Stimulated activated CD8-positive, alpha-beta memory T cell treated with anti-CD3 and anti-CD28 coated beads, Interleukin-7, amount 100 ng/mL, for 4 hours (primary cell): ENCODE measurements at regions not wholly inside any gene's neighbourhood (a gene's known extent, or its start where the extent isn't known, plus 50 kb on each side); places are given as distances from the start of the nearest gene placed in this dataset.
"Not testable (repeated sequence)": the region's sequence is repeated elsewhere in the genome, so short reads cannot be mapped to it uniquely, and the experiment has no call there.

ENCODE experiments used
- DNase-seq, 2 donors: peaks; one replicate each; pipeline ENCODE4 v3.0.0-alpha.2; 2020; ENCODE audit warnings: low read depth in 2 of 2

DNA sequence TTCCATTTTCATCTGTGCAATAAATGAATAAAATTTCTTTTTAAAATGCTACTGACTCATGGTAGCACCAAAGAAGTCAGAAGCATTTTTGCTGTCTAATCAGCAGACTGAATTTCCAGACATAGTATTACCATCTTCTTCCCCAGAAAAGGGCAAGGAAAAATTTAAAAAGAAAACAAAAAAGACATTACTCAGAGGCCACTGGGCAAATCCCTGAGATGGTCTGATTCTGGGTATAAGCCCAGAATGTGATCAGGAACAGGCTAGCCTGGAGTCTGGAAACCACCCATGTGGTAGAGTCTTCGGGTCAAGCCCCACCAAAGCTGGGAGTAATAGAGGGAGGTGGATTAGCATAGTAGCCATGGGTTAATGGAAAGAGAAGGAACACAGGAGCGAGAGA, 342.8 kb downstream of the FBXW7 start:
- no peak for DNase-seq

DNA sequence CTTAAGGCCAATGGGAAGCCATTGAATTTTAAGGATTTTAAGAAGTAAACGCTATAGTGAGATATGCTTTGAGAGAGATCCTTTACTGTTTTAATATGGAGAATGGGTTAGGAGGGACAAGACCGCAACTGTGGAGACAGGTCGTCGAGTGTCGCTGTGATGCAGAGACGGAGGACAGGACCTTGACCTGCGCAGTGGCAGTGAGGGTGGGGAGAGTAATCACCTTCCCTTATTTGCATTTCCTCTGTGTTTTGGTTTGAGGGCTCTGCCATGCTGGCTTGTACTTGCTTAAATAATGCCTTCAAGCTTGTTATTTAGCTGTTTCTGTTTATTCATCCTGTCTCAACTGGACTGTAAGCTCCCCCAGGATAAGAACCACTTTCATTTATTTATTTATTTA, 345.0 kb downstream of the FBXW7 start:
- no peak for DNase-seq

DNA sequence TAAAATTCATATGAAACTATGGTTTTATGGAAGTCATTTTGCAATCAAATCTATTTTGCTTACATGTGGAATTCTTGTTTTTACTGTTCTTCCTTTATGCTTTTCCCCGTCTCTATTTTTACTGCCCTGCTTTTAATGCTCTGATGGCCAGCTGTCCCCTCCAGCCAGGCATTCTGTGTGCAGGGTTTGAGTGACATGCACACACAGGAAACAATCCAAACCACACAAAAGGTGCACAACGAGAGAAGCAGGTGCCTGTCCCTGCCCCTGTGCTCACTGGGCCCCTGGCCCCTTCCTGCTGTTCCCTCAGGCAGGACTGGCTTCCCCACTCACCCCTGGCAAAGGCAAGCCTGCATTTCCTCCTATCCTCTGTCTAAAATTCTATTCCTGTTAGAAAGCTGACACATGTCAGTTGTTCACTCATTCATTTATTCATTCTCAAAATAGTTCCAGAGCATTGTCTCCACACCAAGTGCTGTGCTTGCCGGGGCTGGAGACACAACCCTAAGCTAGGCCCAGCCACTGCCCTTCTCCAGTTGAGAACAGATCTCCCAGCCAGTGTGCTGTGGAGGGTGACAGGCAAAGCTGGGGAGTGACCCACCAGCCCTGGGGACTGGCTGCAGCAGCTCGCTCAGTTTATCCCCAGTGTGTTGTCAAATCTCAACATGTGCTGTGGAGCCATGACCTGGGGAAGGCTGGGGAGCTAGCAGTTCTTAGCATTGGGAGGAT, 346.3 kb downstream of the FBXW7 start:
- no peak for DNase-seq

DNA sequence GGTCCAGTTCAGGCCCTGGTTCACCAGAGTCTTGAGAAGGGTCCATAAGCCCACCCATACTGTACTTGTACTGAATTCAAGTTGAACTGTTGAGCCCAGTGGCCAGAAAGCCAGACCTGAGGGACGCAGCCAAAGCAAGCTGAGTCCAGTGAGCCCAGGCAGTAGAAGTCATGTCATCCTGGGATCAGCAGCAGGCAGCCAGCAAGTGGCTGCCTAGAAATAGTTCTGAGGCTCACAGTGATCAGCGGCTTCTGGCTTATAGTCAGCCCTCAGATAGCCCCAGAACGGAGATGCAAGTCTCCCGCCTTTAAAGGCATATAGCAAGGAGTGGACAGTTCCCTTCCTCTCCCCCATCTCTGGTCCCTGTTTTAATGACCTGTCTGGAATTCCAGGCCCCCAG, 347.1 kb downstream of the FBXW7 start:
- DNase-seq: no peak

DNA sequence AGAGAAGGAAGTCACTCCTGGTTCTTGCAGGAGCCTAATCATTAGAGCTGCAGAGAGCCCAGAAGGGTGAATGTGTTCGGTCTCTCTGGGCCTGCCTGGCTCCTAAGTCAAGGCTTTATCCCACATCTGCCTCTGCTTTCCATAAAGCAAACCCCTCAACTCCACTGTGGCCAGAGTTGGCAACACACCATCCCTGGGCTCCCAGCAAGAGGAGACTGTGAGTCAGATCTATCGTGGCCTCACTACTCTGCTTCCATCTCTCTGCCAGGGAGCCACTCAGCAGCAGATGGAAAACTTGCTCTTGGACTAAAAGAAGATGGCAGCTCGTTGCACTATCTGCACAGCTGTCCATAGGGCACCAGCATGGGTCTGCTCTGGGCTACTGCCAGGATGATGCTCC, 348.2 kb downstream of the FBXW7 start:
- no peak for DNase-seq

DNA sequence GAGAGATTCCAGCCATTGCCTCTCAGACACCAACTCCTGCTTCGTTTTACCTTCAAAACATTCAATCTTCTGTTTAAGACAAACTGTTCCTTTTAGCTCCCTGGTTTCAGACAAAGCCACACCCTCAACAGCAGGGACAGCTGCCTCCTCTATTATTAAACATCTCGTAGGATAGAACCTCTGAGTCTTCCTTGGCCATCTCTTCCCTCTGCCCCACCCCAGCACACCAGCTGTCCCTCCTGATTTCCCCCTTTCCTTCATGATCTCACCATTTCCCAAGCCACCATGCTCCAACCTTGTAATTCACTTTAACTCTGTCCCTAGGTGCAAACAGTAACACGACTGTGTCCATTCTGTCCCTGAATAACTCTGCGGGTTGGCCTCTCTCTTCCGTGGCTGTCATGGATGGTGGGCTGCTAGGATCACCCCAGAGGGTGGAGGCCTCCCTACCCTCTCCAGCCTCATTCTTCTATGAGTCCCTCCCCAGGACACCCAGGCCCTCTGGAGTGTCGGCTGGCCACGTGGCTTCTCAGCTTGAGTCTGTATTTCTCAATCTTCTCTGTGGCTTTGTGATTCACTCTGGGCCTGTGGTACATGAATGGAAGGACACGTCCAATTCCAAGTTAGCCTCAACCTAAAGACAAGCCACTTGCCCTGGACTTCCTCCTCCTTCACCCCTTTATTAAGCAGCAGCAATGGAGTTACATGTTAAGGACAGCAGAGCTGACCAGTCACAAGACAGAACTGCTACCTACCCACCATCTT, 349.9 kb downstream of the FBXW7 start:
- DNase-seq: no peak

DNA sequence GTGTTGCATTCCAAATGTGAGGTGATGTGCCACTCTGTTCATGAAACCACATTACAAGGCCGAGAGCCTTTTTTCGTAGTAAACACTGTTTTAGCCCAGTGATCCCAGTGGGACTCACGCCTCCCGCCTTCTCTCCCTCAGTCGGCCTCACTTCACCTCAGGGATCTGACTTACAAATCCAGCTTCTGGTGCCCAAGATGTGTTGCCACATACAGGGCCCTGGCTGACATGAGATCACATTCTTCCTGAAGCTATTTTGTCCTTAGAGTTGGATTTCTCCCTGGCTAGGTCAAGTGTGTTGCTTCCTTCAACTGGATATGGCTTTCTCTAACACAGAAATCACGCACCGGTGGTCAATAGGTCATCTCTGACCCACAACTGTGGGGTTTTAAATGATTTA, 354.7 kb downstream of the FBXW7 start:
- no peak for DNase-seq

DNA sequence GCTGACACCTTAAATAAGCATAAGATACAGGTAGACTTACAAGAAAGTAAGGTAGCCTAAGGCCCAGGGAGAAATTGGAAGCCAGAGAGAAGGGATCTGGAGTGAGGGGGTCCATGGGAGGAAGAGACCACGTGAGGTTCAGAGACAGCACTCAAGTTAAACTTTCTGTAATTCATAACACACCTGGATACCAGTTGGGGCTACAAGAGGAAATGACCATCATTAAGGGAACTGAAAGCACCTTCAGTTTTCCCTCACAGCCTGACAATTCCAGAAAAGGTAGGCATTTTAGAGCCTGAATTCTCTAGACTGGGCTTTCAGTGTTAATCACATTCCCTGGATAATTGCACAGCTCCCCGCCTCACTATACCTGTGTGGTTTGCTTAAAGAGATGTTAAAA, 355.5 kb downstream of the FBXW7 start:
- no peak for DNase-seq

DNA sequence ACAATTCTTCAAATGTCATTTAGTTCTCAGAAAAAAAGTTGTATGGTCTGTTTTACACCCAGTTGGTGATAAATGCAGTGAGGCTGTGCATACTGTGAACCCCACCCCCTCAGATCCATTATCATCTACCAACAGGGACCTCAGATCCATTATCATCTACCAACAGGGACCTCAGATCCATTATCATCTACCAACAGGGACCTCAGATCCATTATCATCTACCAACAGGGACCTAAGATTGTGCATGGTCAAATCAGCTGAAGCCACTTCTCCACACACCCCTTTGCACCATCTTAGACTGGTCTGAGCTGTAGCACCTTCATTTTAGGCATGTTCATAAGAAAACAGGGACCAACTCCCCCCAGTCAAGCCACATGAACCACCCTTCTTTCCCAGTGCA, 358.4 kb downstream of the FBXW7 start:
- DNase-seq: not testable (repeated sequence)

DNA sequence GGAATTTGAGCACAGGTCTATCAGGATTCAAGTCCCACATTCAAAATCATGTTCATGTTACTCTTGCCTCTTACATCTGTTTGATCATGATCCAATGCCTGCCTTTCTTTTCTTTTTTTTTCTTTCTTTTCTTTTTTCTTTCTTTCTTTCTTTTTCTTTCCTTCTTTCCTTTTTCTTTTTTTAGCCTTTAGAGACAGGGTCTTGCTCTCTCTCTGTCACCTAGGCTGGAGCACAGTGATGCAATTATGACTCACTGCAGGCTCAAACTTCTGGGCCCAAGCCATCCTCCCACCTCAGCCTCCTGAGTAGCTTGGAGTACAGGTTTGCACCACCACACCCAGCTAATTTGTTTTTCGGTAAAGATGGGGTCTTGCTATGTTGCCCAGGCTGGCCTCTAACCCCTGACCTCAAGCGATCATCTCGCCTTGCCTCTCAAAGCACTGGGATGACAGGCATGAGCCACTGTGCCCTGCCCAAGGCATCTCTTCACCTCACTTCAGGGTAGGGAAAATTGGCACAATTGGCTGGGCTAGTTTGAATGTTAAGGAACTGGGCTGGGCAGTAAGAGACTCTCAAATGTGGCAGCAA, 359.2 kb downstream of the FBXW7 start:
- no peak for DNase-seq

DNA sequence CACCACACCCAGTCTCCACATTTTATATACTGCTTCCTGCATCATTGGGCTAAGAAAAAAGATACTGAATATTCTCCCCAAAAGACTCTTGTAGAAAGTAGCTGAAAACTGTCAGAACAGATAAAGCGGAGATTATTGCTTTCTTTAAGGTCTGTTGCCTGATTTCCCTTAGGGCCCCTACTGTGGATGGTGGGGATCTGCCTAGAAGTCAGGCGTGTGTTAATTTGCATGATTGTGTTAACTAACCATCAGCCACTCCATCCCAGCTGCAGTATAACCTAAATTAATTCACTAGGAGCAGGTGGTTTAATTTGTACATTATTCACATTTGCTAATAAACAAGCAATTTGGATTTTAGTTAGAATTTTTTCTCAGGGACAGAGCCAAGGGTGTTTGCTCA, 360.3 kb downstream of the FBXW7 start:
- no peak for DNase-seq

DNA sequence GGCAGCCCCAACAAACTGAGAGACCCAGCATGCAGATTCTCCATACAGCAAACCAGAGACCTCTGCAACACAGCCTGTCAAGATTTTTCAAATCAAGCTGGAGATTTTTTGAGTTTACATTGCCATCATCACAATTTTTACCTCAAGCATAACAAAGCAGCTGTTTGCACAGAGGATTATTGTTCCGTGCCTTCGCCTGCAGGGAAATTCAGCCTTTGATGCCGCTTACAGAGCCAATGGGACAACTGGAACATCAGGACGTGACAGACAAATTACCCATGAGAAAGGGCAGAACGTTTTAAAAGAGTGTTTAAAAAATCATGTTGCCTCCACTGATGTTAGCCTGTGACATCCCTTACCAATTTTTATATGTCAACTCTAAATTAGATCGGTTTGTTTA, 363.7 kb downstream of the FBXW7 start:
- no peak for DNase-seq

DNA sequence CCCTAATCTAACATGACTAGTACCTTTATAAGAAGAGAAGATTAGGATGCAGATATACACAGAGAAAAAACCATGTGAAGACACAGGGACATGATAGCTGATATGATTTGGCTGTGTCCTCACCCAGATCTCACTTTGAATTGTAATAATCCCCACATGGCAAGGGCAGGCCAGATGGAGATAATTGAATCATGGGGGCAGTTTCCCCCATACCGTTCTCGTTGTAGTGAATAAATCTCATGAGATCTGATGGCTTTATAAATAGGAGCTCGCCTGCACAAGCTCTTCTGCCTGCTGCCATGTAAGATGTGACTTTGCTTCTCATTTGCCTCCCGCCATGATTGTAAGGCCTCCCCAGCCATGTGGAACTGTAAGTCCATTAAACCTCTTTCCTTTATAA, 364.3 kb downstream of the FBXW7 start:
- DNase-seq: no peak

DNA sequence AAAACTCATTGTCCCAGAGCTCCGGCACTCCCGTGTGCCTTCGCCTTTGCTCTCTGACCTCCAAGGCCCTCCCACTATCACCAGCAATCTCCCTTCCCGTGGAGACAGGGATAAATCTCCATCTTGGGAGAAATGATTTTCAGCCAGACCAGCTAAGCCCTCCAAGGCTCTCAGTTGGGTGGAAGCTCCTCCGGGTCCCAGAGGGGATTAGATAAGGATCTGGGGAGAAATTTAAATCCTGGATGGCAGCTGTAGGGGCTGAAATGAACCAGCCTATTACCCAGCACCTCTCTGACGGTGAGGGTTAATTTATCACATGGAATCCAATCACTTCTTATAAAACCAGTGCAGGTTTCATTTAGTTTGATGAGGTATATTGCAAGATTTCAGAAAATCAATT, 366.2 kb downstream of the FBXW7 start:
- DNase-seq: no peak

DNA sequence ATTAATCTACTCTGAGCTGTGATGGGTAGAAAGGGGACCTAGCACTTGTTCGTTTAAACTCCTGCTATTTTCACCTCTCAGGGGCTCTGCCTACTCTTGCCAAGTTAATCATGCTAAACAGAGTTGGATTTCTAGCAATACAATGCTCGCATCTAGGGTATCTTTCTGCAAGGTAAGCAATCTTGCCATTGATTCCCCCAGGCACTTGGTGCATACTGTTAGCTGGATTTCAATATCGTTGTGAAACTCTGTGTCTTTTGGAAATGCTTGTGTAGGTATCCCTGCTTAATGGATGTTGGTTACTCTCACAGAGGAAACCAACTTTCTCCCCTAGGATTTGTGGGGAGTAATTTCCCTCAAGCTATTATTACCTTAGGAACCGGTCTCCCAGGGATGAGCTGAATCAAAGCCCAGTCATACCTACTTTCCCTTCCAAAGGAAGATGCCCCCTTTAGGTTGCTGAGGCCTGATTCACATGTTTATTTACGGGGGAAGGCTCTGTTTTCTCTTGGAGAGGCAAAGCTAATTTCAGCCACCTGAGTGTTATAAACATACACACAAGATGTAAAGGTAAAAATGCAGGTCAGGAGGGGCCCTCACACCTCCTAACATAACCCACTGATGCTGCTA, 366.8 kb downstream of the FBXW7 start:
- no peak for DNase-seq

DNA sequence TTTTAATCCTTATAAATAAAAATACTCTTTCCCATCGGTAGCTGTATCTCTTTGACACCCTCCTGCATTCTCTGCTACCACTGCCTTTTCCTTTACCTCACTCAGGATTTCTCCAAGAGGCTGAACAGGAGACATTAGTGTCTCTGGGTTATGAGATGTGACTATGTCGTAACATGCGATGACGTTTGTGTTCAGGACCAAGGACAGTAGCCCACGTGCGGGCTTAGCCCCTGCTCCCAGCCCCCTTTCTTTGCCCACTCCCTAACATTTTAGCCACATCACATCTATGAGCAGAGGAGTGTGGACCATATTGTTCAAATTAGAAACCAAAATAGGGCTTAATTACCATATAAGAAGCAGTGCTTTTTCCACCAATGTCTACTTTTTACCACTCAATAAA, 369.3 kb downstream of the FBXW7 start:
- DNase-seq: no peak

DNA sequence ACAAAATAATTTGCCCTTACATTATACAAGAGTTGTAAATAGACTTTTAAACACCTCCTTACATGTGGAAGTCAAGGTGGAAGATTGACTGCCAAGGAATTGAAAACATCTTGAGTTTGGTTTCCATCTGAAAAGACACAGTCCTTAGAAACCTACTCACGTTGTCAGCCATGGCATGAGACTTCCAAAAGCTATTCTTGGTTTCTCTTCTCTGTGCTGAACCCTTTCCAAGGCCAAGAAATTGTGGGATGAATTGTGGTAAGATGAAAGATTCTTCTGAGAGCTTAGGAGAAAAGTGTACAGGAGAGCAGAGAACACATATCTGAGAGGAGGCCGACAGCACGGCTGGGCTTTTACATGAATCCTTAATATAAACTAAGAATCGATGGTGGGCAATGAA, 370.0 kb downstream of the FBXW7 start:
- DNase-seq: no peak

DNA sequence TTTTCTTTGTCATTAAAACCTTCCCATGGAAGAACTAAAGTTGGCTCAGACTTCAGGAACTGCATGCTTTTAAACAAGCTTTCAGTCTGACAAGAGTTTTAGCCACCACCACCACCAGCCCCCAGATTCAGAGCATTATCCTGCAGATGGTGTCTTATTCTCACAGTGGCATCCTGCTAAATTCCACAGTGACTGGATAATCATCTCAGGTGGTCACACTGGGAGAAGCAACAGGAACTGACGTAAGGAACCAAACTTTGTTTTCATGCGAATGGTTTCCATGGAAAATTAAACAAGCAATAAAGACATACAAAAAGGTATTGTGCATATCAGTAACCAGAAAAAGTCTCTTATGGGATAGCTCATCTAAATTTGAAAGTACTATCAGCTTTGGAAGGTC, 370.7 kb downstream of the FBXW7 start:
- DNase-seq: no peak

DNA sequence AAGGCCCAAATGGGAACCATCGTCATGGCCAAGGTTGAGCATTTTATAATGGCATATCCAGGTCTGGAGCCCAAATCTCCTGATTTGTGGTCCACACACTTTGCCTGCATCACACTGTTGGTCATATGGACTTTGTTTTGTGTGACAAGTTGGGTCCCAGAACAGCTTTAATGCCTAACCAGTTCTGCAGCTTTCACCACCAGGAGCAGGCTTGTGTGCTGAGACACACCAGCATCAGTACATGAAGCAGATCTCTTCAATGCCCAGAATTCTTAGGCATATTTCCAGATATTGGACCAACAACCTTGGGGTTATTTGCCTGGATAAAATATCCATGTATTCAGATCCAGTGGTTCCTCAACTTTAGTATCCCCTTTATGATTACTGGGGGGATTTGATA, 371.3 kb downstream of the FBXW7 start:
- no peak for DNase-seq

DNA sequence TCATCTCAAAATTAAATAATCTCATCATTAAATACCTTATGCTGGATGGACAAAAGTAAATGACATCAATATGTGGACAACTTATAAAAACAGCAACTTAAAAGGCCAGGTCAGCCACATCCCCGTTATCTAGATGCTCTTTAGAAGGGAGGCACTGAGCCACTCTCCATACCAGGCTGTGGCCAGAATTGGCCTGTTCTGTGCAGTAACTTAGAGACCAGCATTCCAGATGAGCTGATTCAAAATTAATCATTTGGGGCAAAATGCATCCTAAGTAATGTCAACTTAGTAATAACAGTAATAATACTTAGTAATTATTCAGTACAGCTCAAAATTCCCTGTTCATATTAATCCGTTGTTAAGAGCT, 373.6 kb downstream of the FBXW7 start:
- DNase-seq: no peak

DNA sequence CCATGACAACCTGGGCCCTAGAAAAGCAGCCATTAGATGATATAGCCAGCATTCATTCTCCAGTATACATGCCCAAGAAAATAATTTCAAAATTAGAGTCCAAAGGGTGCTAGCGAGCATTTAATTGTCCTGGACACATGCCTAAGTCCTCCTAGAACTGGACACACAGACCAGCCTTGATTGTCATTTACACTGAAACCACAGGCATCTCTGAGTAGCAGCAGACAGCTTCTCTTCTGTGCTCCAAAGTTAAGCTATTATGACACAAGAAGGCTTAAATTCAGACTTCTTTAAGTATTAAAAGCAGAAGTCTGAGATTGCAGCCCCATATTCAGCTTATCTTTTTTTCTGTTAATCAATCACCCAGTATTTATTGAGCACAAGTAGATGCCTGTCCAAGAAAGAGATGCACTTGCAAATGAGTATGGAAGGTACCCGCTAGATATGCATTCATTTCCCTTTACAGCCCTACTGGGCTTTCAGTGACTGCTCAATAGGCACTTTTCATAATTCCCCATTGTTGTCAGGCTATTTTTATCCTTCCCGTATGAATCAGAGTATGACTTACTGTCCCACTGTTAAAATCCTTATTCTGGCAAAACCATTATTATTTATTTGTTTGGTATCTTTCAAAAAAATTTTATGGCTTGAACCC, 374.1 kb downstream of the FBXW7 start:
- DNase-seq: no peak

DNA sequence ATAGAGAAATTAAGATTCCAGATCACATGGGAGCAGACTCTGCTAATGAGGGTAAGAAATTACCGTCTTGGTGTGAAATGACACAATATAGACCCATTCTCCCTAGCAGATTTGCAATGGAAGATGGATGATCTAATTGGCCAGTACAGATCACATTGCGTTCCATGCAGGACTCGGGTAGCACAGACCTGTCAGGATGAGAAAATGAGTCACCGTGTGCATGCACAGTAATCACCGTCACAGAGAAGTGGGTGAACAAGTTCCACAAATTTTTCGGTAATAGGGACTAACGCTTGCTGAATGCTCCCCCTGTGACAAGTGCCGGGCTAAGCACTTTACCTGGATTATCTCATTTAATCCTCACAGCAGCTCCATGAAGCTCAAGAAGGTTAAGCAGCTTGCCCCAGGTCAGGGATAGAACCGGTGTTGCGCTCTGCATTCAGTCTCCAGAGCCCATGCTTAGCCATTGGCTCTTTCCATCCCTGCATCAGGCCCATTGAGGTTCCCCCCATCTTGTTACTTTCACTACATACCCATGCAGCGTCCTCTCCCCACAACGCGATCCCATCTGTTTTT, 375.6 kb downstream of the FBXW7 start:
- no peak for DNase-seq
